H9 (cell line): ENCODE measurements at regions not wholly inside any gene's neighbourhood (a gene's known extent, or its start where the extent isn't known, plus 50 kb on each side); places are given as distances from the start of the nearest gene placed in this dataset.

ENCODE experiments used
- DNase-seq: peaks from one replicate; pipeline ENCODE4 v3.0.0-alpha.2; 2017
- H2AFZ ChIP-seq: one replicate; pipeline ENCODE4 v1.6.1; 2013; ENCODE audit warnings: mild to moderate bottlenecking, low read length, control low read depth, moderate library complexity
- H2AK5ac ChIP-seq: 2 replicates; pipeline ENCODE4 v1.6.1; 2013; ENCODE audit warnings: low read length, control low read depth, mixed read lengths; ENCODE audit not compliant: insufficient read length
- H2BK120ac ChIP-seq: one replicate; pipeline ENCODE4 v1.6.1; 2013; ENCODE audit warnings: low read depth, mild to moderate bottlenecking, low read length, control low read depth, inconsistent platforms; ENCODE audit not compliant: poor library complexity, severe bottlenecking
- H2BK12ac ChIP-seq: 2 replicates; pipeline ENCODE4 v1.6.1; 2013; ENCODE audit warnings: low read length, control low read depth, mixed read lengths, low read depth; ENCODE audit not compliant: insufficient read length
- H2BK15ac ChIP-seq: 2 replicates; pipeline ENCODE4 v1.6.1; 2013; ENCODE audit warnings: low read depth, low read length, control low read depth
- H2BK20ac ChIP-seq: one replicate; pipeline ENCODE4 v1.6.1; 2013; ENCODE audit warnings: low read depth, mild to moderate bottlenecking, low read length, control low read depth, inconsistent platforms; ENCODE audit not compliant: poor library complexity, severe bottlenecking
- H2BK5ac ChIP-seq: 2 replicates; pipeline ENCODE4 v1.6.1; 2013; ENCODE audit warnings: low read length, control low read depth, mixed read lengths; ENCODE audit not compliant: insufficient read length
- H3K14ac ChIP-seq: 2 replicates; pipeline ENCODE4 v1.6.1; 2013; ENCODE audit warnings: low read length, control low read depth; ENCODE audit not compliant: insufficient read depth
- H3K18ac ChIP-seq: 2 replicates; pipeline ENCODE4 v1.6.1; 2013; ENCODE audit warnings: low read depth, mild to moderate bottlenecking, mixed read lengths, low read length, control low read depth; ENCODE audit not compliant: insufficient read length
- H3K23ac ChIP-seq: 2 replicates; pipeline ENCODE4 v1.6.1; 2013; ENCODE audit warnings: low read length, control low read depth, mixed read lengths, low read depth; ENCODE audit not compliant: insufficient read length
- H3K23me2 ChIP-seq: 2 replicates; pipeline ENCODE4 v1.6.1; 2013; ENCODE audit warnings: low read depth, mild to moderate bottlenecking, mixed read lengths, low read length, control low read depth; ENCODE audit not compliant: insufficient read length, poor library complexity, severe bottlenecking
- H3K27ac ChIP-seq: 2 replicates; pipeline ENCODE4 v1.5.1; 2013; ENCODE audit warnings: low read length, control low read depth, mixed read lengths, low read depth; ENCODE audit not compliant: insufficient read length
- H3K27me3 ChIP-seq: 2 replicates; pipeline ENCODE4 v1.6.1; 2013; ENCODE audit warnings: low read length, control low read depth, inconsistent platforms; ENCODE audit not compliant: insufficient read depth
- H3K4ac ChIP-seq: 2 replicates; pipeline ENCODE4 v1.6.1; 2013; ENCODE audit warnings: low read depth, mild to moderate bottlenecking, control low read depth, inconsistent platforms, low read length, moderate library complexity
- H3K4me1 ChIP-seq: 2 replicates; pipeline ENCODE4 v1.6.1; 2013; ENCODE audit warnings: low read length, control low read depth, inconsistent platforms; ENCODE audit not compliant: insufficient read depth
- H3K4me2 ChIP-seq: 2 replicates; pipeline ENCODE4 v1.6.1; 2013; ENCODE audit warnings: low read length, control low read depth, mixed read lengths; ENCODE audit not compliant: insufficient read length, insufficient read depth
- H3K56ac ChIP-seq: 2 replicates; pipeline ENCODE4 v1.6.1; 2013; ENCODE audit warnings: low read depth, mild to moderate bottlenecking, mixed read lengths, low read length, control low read depth; ENCODE audit not compliant: insufficient read length
- H3K79me1 ChIP-seq: 2 replicates; pipeline ENCODE4 v1.6.1; 2013; ENCODE audit warnings: low read depth, mild to moderate bottlenecking, moderate library complexity, low read length, control low read depth, inconsistent platforms; ENCODE audit not compliant: insufficient read depth, poor library complexity, severe bottlenecking
- H3K79me2 ChIP-seq: 2 replicates; pipeline ENCODE4 v1.6.1; 2013; ENCODE audit warnings: low read length, control low read depth, inconsistent platforms; ENCODE audit not compliant: insufficient read depth
- H3K9ac ChIP-seq: 2 replicates; pipeline ENCODE4 v1.6.1; 2013; ENCODE audit warnings: low read length, control low read depth, mixed read lengths; ENCODE audit not compliant: insufficient read length; ENCODE audit errors: extremely low read depth
- H3K9me3 ChIP-seq: one replicate; pipeline ENCODE4 v1.6.1; 2013; ENCODE audit warnings: low read depth, low read length, inconsistent platforms; ENCODE audit not compliant: control insufficient read depth
- H3T11ph ChIP-seq: one replicate; pipeline ENCODE4 v1.6.1; 2013; ENCODE audit warnings: mild to moderate bottlenecking, low read length, control low read depth, inconsistent platforms
- H4K20me1 ChIP-seq: one replicate; pipeline ENCODE4 v1.6.1; 2013; ENCODE audit not compliant: control insufficient read depth, insufficient read length, insufficient read depth
- H4K5ac ChIP-seq: 2 replicates; pipeline ENCODE4 v1.6.1; 2013; ENCODE audit warnings: low read depth, mild to moderate bottlenecking, mixed read lengths, low read length, control low read depth; ENCODE audit not compliant: insufficient read length
- H4K8ac ChIP-seq: replicated peaks from 2 replicates; pipeline ENCODE4 v1.6.1; 2013; ENCODE audit warnings: low read length, control low read depth, mixed read lengths, low read depth; ENCODE audit not compliant: insufficient read length
- H4K91ac ChIP-seq: 2 replicates; pipeline ENCODE4 v1.6.1; 2013; ENCODE audit warnings: low read depth, mild to moderate bottlenecking, moderate library complexity, mixed read lengths, low read length, control low read depth; ENCODE audit not compliant: insufficient read length
- H3K27ac Mint-ChIP-seq, 3 experiments: 2 replicates in 2 of 3; 3 replicates in 1 of 3; pipeline ENCODE4 v1.8.0; 2020 to 2021; ENCODE audit warnings: mixed read lengths in 3 of 3, mild to moderate bottlenecking in 1 of 3, moderate library complexity in 1 of 3
- H3K27me3 Mint-ChIP-seq: 2 replicates; pipeline ENCODE4 v1.8.0; 2021; ENCODE audit warnings: low read depth, mild to moderate bottlenecking, moderate library complexity, mixed read lengths
- H3K36me3 Mint-ChIP-seq, 3 experiments: 2 replicates in 2 of 3; 3 replicates in 1 of 3; pipeline ENCODE4 v1.8.0; 2020 to 2021; ENCODE audit warnings: low read depth in 3 of 3, mixed read lengths in 3 of 3; ENCODE audit not compliant: insufficient read depth in 1 of 3
- H3K4me1 Mint-ChIP-seq, 2 experiments: 2 replicates each; pipeline ENCODE4 v1.8.0; 2020; ENCODE audit warnings: mixed read lengths in 2 of 2
- H3K4me3 Mint-ChIP-seq, 2 experiments: 2 replicates in 1 of 2; 3 replicates in 1 of 2; pipeline ENCODE4 v1.8.0; 2020 to 2021; ENCODE audit warnings: mild to moderate bottlenecking in 2 of 2, mixed read lengths in 2 of 2, moderate library complexity in 1 of 2
- H3K9me3 Mint-ChIP-seq, 2 experiments: 2 replicates in 1 of 2; 3 replicates in 1 of 2; pipeline ENCODE4 v1.8.0; 2020; ENCODE audit warnings: mild to moderate bottlenecking in 2 of 2, mixed read lengths in 2 of 2, moderate library complexity in 1 of 2
- TF ChIP-seq, protein P1 (sequence below): fragments of 200-600 bp; sonication (generic); conservative IDR thresholded peaks from 3 replicates; pipeline ENCODE4 v1.8.0; 2021; ENCODE audit warnings: antibody characterized with exemption, mild to moderate bottlenecking

DNA sequence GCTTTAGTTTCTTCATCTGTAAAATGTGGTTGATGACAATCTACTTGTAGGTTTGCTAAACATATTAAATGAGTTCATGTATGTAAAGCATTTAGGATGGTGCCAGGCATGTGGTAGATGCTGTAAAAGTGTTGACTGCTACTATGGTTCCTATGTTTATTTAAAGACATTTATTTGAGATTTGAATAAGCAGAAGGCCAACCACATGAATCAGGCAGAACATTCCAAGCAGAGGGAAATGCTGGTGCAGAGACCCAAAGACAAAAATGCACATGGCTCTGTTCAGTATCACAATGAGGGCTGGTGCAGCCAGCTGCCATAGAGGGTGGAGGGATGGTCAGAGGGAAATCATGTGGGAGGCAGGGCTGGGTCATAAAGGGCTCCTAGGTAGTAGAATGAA is 156.2 kb upstream of the PDGFD start:
- no peak overlapping the region for H4K8ac ChIP-seq
- no peak overlapping the region for H2AK5ac ChIP-seq
- H3K27me3 ChIP-seq: no peaks in the 10 kb centered on the region
- H2BK20ac ChIP-seq: no peak overlapping the region
- no peak overlapping the region for H3K9ac ChIP-seq
- no peak overlapping the region for H2AFZ ChIP-seq
- H2BK5ac ChIP-seq: no peak overlapping the region
- no peak for DNase-seq
- no peak overlapping the region for H2BK12ac ChIP-seq
- H2BK15ac ChIP-seq: no peak overlapping the region
- H3K4me3 Mint-ChIP-seq: no peak overlapping the region
- no peaks in the 10 kb centered on the region for H3K36me3 Mint-ChIP-seq
- no peaks in the 10 kb centered on the region for H3K79me2 ChIP-seq
- no peaks in the 10 kb centered on the region for H3K27me3 Mint-ChIP-seq
- H3K18ac ChIP-seq: no peak overlapping the region
- H4K20me1 ChIP-seq: no peaks in the 10 kb centered on the region
- H3K4me2 ChIP-seq: no peak overlapping the region
- H4K5ac ChIP-seq: no peak overlapping the region
- H3K23ac ChIP-seq: no peak overlapping the region
- no peaks in the 10 kb centered on the region for H3K23me2 ChIP-seq
- H3K4me1 ChIP-seq: no peaks in the 10 kb centered on the region
- no peak overlapping the region for H4K91ac ChIP-seq
- no peaks in the 10 kb centered on the region for H3K79me1 ChIP-seq
- H3K27ac ChIP-seq: no peak overlapping the region
- H3K4me1 Mint-ChIP-seq: no peaks in the 10 kb centered on the region
- H3T11ph ChIP-seq: no peak overlapping the region
- H3K56ac ChIP-seq: no peak overlapping the region
- H2BK120ac ChIP-seq: no peak overlapping the region
- TF ChIP-seq, protein P1, sequence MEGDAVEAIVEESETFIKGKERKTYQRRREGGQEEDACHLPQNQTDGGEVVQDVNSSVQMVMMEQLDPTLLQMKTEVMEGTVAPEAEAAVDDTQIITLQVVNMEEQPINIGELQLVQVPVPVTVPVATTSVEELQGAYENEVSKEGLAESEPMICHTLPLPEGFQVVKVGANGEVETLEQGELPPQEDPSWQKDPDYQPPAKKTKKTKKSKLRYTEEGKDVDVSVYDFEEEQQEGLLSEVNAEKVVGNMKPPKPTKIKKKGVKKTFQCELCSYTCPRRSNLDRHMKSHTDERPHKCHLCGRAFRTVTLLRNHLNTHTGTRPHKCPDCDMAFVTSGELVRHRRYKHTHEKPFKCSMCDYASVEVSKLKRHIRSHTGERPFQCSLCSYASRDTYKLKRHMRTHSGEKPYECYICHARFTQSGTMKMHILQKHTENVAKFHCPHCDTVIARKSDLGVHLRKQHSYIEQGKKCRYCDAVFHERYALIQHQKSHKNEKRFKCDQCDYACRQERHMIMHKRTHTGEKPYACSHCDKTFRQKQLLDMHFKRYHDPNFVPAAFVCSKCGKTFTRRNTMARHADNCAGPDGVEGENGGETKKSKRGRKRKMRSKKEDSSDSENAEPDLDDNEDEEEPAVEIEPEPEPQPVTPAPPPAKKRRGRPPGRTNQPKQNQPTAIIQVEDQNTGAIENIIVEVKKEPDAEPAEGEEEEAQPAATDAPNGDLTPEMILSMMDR: no peak
- no peak overlapping the region for H3K14ac ChIP-seq
- no peaks in the 10 kb centered on the region; a peak in 2 of 5 replicates for H3K9me3 Mint-ChIP-seq
- H3K4ac ChIP-seq: no peak overlapping the region
- no peaks in the 10 kb centered on the region for H3K9me3 ChIP-seq
- H3K27ac Mint-ChIP-seq: no peak overlapping the region
